Endothelial cell (in vitro differentiated cells): ENCODE measurements at regions not wholly inside any gene's neighbourhood (a gene's known extent, or its start where the extent isn't known, plus 50 kb on each side); places are given as distances from the start of the nearest gene placed in this dataset.

ENCODE experiments used
- DNase-seq: peaks from one replicate; pipeline ENCODE4 v3.0.0; 2021; ENCODE audit warnings: low spot score
- H3K27ac Mint-ChIP-seq: one replicate; pipeline ENCODE4 v1.8.0; 2021; ENCODE audit warnings: mixed read lengths, inconsistent platforms; ENCODE audit not compliant: unreplicated experiment
- H3K27me3 Mint-ChIP-seq: one replicate; pipeline ENCODE4 v1.8.0; 2021; ENCODE audit warnings: mild to moderate bottlenecking, moderate library complexity, mixed read lengths, inconsistent platforms; ENCODE audit not compliant: unreplicated experiment
- H3K36me3 Mint-ChIP-seq: one replicate; pipeline ENCODE4 v1.8.0; 2021; ENCODE audit warnings: mild to moderate bottlenecking, low read depth, mixed read lengths, inconsistent platforms; ENCODE audit not compliant: unreplicated experiment
- H3K4me1 Mint-ChIP-seq: one replicate; pipeline ENCODE4 v1.8.0; 2021; ENCODE audit warnings: mild to moderate bottlenecking, mixed read lengths, inconsistent platforms; ENCODE audit not compliant: unreplicated experiment
- H3K4me3 Mint-ChIP-seq: one replicate; pipeline ENCODE4 v1.8.0; 2021; ENCODE audit warnings: mild to moderate bottlenecking, mixed read lengths, inconsistent platforms; ENCODE audit not compliant: unreplicated experiment
- H3K9me3 Mint-ChIP-seq: one replicate; pipeline ENCODE4 v1.8.0; 2021; ENCODE audit warnings: mixed read lengths, inconsistent platforms; ENCODE audit not compliant: unreplicated experiment
- TF ChIP-seq, protein P1 (sequence below): fragments of 200-600 bp; sonication (generic); IDR thresholded peaks from one replicate; pipeline ENCODE4 v1.5.0; 2021; ENCODE audit warnings: antibody characterized with exemption; ENCODE audit not compliant: unreplicated experiment

DNA sequence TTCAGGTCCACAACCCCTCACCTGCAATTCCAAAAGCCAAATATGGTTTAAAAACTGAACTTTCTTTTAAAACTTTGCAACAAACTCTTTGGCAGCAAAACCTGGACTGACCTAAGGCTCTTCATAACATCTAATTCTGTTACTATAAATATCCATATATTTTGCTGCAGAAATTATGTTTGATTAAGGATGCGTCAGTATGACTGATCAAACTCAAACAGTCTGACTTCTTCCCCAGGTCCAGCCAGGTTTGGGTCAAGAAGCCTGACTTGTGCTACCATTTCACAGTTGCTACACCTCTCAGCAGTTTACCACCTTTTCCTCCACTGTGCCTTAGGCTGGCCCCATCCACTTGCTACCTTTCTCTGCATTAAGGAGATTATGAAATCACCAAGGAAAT lies 127.0 kb upstream of the DUSP22 start:
- TF ChIP-seq, protein P1, sequence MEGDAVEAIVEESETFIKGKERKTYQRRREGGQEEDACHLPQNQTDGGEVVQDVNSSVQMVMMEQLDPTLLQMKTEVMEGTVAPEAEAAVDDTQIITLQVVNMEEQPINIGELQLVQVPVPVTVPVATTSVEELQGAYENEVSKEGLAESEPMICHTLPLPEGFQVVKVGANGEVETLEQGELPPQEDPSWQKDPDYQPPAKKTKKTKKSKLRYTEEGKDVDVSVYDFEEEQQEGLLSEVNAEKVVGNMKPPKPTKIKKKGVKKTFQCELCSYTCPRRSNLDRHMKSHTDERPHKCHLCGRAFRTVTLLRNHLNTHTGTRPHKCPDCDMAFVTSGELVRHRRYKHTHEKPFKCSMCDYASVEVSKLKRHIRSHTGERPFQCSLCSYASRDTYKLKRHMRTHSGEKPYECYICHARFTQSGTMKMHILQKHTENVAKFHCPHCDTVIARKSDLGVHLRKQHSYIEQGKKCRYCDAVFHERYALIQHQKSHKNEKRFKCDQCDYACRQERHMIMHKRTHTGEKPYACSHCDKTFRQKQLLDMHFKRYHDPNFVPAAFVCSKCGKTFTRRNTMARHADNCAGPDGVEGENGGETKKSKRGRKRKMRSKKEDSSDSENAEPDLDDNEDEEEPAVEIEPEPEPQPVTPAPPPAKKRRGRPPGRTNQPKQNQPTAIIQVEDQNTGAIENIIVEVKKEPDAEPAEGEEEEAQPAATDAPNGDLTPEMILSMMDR: no peak
- Mint-ChIP-seq H3K4me1 (no peaks in the 10 kb centered on the region), H3K36me3 (no peaks in the 10 kb centered on the region), H3K4me3 (no peak overlapping the region), H3K27me3 (no peaks in the 10 kb centered on the region), H3K9me3 (no peaks in the 10 kb centered on the region), H3K27ac (no peak overlapping the region)
- DNase-seq: no peak

DNA sequence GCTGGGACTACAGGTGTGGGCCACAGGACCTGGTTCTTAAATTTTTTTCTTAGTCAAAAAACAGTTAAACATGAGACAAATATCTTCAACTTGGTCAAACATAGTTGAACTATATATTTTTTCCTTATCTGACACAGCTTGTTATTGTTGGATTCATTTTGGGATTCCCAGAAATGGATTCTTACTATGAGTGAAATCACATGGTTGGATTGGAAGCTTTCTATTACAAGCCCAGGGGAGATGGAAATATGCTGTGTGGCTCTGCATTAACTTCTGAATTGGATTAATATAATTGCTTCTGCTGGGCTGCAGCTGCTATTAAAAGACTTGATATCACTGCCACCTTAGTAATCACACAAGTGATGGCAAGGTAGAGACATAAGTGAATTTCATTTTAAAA lies 126.4 kb upstream of the DUSP22 start:
- DNase-seq: no peak
- Mint-ChIP-seq H3K9me3 (no peaks in the 10 kb centered on the region), H3K4me3 (no peak overlapping the region), H3K27ac (no peak overlapping the region), H3K4me1 (no peaks in the 10 kb centered on the region), H3K27me3 (no peaks in the 10 kb centered on the region), H3K36me3 (no peaks in the 10 kb centered on the region)
- TF ChIP-seq, protein P1: no peak

GRCh38 chr6:168865-169455 lies 123.3 kb upstream of the DUSP22 start:
- Mint-ChIP-seq H3K27ac (no peak overlapping the region), H3K9me3 (no peaks in the 10 kb centered on the region), H3K36me3 (no peaks in the 10 kb centered on the region), H3K27me3 (peaks cover 2% of the 10 kb centered on the region), H3K4me1 (no peaks in the 10 kb centered on the region), H3K4me3 (no peak overlapping the region)
- no peak for DNase-seq
- TF ChIP-seq, protein P1: peak; percentile 93

GRCh38 chr6:174036-174435 lies 118.3 kb upstream of the DUSP22 start:
- peaks cover 4% of the 10 kb centered on the region for H3K27me3 Mint-ChIP-seq
- TF ChIP-seq, protein P1: no peak
- no peak for DNase-seq
- no peak overlapping the region for H3K4me3 Mint-ChIP-seq
- no peaks in the 10 kb centered on the region for H3K36me3 Mint-ChIP-seq
- no peaks in the 10 kb centered on the region for H3K4me1 Mint-ChIP-seq
- H3K27ac Mint-ChIP-seq: no peak overlapping the region
- no peaks in the 10 kb centered on the region for H3K9me3 Mint-ChIP-seq

- Mint-ChIP-seq H3K27me3 (peaks cover 4% of the 10 kb centered on the region), H3K9me3 (no peaks in the 10 kb centered on the region), H3K4me3 (no peak overlapping the region), H3K4me1 (no peaks in the 10 kb centered on the region), H3K36me3 (no peaks in the 10 kb centered on the region), H3K27ac (no peak overlapping the region)
- DNase-seq: no peak
- TF ChIP-seq, protein P1: no peak
These were observed 116.6 kb upstream of the DUSP22 start for GRCh38 chr6:175680-176079.
